EL (cell line): ENCODE measurements at regions not wholly inside any gene's neighbourhood (a gene's known extent, or its start where the extent isn't known, plus 50 kb on each side); places are given as distances from the start of the nearest gene placed in this dataset.

Experiments
- DNase-seq: peaks from one replicate; pipeline ENCODE4 v3.0.0-alpha.2; 2016

GRCh38 chr12:113651662-113652061, 180.0 kb upstream of the LHX5 start:
- no peak for DNase-seq

- DNase-seq, result no peak
Measured at GRCh38 chr12:113650476-113650875, 178.8 kb upstream of the LHX5 start.

- DNase-seq, result no peak
Measured at GRCh38 chr12:113649256-113649830, 177.7 kb upstream of the LHX5 start.

GRCh38 chr12:113647048-113647447, 175.4 kb upstream of the LHX5 start:
- DNase-seq, result no peak

DNA sequence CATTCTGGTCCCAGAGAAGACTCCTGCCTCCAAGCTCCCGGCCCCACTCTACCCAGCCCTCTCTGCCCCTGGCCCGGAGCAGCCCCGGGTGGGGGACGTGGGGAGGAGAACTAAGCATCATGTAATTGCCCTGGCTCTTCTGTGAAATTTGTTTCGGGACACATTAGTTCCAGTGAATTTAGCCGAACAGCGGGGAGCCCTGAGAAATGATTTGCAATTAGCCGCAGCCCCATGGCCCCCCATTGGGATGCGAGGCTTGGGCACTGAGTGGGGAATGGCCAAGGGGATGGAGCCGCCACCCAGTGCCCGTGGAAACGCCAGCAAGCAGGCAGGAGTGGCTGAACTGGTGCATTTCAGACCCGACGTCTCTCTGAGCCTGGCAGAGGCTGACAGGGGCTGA, 173.9 kb upstream of the LHX5 start:
- no peak for DNase-seq

GRCh38 chr12:113645183-113645582, 173.5 kb upstream of the LHX5 start:
- DNase-seq, result no peak

DNA sequence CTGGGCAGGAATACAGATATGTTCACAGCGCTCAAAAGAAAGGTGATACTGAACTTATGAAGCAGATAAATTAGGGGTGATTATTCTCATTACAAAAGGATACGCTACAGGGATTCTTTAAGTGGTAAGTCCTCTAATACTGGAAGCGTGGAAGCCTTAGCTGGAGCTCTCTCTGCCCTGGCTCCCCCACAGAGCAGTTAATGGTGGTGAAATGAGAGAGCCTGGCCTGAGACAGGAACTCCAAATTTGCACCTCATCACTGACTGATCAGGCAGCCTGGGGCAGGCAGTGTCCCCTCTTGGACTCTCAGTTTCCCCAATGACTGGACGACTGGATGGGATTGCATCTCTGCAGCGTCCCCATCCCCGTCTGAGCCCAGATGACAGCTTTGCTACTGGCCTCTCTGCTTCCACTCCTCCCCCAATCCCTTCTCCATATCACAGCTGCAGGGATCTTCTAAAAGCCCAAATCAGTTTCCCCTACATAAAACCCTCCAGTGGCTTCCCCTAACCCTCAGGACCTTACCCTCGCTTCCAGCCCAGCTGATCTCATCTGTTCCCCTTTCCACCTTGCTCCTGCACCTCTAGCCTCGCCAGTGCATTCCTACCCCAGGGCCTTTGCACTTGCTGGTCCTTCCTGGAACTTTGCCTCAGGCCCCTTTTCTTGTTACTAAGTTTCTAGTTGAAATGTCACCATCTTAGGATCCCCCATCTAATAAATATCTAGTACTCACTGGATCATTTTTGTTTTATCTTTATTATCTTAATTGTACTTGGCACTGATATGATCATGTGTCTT, 171.7 kb upstream of the LHX5 start:
- DNase-seq, result no peak

GRCh38 chr12:113642672-113643071, 171.0 kb upstream of the LHX5 start:
- DNase-seq, result no peak

GRCh38 chr12:113642216-113642615, 170.5 kb upstream of the LHX5 start:
- no peak for DNase-seq

GRCh38 chr12:113641426-113642030, 169.9 kb upstream of the LHX5 start:
- no peak for DNase-seq

DNA sequence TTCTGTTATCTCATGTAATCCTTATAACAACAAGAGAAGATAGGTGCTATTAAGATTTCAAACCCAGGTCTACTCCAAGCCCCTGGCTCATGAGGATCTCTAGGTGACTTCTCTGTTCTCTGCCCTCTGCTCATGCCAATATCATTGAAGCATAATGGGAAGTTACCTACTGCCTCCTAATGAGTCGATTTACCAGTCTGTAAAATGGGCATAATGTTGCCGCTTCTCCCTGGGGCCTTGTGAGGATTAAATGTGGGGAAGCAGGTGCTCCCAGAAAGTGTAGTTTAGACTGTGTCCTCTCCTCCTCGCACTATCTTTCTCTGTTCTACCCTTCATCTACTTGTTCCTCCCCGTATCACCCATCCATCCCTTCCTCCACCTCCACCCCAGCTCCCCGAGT, 169.2 kb upstream of the LHX5 start:
- DNase-seq, result no peak

DNA sequence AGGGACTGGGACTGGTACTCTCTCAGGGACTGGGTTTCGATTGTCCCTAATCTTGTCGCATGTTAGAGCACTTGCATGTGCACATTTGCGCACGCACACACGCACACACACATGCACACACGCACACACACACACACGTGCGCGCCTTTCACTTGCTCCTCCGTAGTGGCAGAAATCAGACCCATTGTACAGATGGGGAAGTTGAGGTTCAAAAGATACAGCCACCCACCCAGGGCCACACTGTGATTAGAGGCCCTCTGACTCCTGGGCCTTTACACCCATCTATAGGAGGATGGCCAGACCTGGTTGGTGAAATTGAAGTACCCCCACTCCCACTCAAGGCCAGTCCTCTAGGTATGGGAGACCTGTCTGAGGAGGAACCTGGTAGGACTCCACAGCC, 167.8 kb upstream of the LHX5 start:
- no peak for DNase-seq

DNA sequence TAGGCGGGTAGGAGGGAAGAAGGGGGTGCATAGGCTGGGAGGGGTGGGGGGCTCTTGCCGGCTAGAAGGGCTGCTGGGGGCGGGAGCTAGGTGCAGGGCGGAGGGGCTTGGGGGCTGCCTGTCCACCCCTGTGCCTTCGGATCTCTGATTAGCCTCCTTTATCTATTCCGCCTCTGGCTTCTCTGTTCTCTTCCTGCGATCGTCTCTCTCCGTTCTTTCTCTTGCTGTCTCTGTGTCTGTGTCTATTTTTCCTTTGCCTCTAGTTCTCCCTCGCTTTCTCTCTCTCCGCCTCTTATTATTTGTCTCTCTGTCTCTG, 166.7 kb upstream of the LHX5 start:
- no peak for DNase-seq

DNA sequence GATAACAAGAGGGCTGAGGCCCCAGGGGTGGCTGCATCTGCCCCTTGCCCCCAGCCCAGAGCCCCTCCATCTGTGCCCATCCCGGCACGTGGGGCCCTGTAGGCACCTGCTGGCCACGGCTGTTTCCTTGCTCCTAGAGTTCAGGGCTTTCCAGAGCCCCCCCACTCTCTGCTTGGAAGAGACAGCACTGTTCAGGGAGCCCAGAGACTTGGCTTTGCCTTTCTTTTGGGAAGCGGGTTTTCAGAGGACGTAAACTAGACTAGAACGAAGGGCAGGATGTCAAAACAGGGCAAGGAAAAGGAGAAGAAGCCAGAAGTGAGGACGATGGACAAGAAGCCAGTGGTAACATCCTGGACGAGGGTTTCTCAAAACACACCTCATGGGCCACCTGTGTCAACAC, 163.3 kb upstream of the LHX5 start:
- DNase-seq, result no peak

DNA sequence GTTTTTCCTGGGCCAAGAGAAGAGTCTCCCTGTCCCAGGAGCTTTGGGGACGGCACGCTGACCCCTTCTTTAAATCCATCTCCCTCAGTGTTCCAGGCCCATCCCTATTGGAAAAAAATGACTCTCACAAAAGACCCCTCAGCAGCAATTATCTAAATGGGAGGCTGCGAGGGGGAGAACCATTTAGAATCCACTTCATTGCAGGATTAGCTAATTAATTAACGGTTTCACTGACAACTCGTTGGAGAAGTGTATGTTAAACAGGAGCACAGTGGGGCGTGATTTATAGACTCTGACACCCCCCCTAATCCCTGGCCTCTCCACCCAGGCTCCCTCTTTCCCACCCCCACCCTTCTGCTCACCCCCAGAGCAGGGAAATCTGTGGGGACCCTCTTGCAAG, 162.8 kb upstream of the LHX5 start:
- no peak for DNase-seq

- no peak for DNase-seq
Measured at GRCh38 chr12:113633678-113634332, 162.1 kb upstream of the LHX5 start.

DNA sequence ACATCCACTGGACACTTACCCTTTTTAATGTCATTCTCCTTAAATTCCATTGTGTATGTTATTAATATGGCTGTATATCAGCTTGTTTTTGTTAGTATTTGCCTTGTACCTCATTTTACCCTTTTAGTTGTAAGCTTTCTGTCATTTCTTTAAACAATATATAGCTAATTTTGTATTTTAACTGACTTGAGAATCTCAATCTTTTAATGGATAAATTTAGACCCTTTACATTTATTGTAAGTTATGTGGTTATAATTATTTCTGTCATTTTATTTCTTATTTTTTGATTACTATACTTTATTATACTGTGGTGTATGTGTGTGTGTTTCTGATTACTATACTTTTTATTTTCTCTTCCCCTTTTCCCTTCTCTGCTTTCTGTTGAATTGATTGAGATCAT, 159.0 kb upstream of the LHX5 start:
- DNase-seq, result no peak

GRCh38 chr12:113625499-113625898, 153.8 kb upstream of the LHX5 start:
- DNase-seq, result no peak

- DNase-seq, result no peak
Measured at GRCh38 chr12:113622410-113622809, 150.7 kb upstream of the LHX5 start.

DNA sequence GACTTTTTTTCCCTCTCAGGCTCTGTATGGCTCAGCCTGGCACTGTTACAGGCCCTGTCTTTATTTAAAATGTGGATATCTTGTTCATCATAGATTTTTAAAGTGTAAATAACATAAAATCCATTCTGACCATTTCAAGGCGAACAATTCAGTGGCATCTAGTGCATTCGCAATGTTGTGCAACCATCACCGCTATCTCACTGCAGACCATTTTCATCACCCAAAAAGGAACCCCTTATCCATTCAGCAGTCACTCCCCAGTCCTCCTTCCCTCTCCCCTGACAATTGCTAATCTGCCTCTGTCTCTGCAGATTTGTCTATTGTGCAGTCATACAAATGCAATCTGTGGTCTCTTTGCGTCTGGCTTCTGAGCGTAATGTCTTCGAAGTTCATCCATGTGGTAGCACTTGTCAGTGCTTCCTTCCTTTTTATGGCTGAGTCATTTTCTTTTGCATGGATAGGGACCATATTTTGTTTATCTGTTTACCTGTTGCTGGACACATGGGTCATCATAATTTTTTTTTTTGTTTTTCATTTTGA, 148.8 kb upstream of the LHX5 start:
- DNase-seq, result no peak

DNA sequence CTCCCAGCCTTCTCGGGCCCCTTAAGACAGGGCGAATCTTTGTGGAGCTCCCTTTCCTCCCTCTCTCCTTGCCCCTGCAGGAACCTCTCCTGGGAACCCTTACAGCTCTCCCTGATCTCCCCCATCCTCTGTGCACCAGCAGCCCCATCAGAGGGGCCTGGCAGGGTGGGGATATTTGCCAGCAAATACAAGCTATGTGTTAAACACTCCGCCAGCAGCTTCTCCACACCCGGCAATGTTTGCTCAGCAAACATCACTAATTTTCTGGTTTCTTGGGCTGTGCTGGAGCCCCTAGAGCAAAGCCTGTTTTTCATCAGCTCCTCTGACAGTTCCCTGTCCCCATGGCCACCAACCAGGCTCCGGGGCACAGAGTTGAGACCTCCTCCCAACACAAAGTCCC, 147.5 kb upstream of the LHX5 start:
- DNase-seq, result no peak

GRCh38 chr12:113613414-113613813, 141.7 kb upstream of the LHX5 start:
- no peak for DNase-seq

GRCh38 chr12:113612793-113613192, 141.1 kb upstream of the LHX5 start:
- no peak for DNase-seq
